NT2/D1 (cell line): ENCODE measurements at regions not wholly inside any gene's neighbourhood (a gene's known extent, or its start where the extent isn't known, plus 50 kb on each side); places are given as distances from the start of the nearest gene placed in this dataset.

ENCODE experiments used
- SUZ12 ChIP-seq: IDR thresholded peaks from 2 replicates; pipeline ENCODE4 v1.6.1; 2011; ENCODE audit not compliant: insufficient read length, insufficient read depth; ENCODE audit errors: extremely low read depth
- YY1 ChIP-seq: IDR thresholded peaks from 2 replicates; pipeline ENCODE4 v1.6.1; 2011; ENCODE audit not compliant: insufficient read length, insufficient read depth
- ZNF274 ChIP-seq: IDR thresholded peaks from 2 replicates; pipeline ENCODE4 v1.6.1; 2011; ENCODE audit warnings: mild to moderate bottlenecking, low read depth, low read length

- TF ChIP-seq YY1: no peak
- TF ChIP-seq SUZ12: no peak
- no peak for TF ChIP-seq ZNF274
Measured at GRCh38 chr5:165887147-165887546, 2381.7 kb downstream of the MAT2B start.
